ENCODE measurements at regions not wholly inside any gene's neighbourhood (a gene's known extent, or its start where the extent isn't known, plus 50 kb on each side); places are given as distances from the start of the nearest gene placed in this dataset.

DNA sequence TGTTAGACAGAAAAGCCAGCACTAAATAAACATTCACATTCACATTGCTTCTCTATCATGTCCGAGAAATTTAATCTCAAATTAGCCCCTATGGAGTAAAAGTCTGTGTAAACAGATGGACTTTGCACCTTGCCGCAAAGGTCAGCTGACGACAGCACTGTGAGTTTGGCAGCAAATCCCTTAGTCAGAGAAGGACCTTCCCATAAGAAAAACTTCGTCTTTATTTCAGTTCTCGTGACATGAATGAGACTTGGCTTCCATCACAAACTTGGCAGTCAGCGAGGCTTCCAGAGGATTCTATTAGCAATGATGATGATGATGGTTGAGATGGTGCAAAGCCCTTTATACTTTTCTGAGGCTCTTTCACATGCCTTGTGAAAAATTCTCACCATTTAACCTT, 133.7 kb upstream of the IFNGR1 start:
- Histone ChIP-seq H3K27ac (no peak overlapping the region), H3K36me3 (no peaks in the 10 kb centered on the region), H3K4me1 (no peaks in the 10 kb centered on the region), H3K4me3 (no peak overlapping the region), H3K9me3 (no peaks in the 10 kb centered on the region), H3K27me3 (no peaks in the 10 kb centered on the region)
- DNase-seq (no peak), ATAC-seq (ENCODE audit: low FRiP score in 2 of 2) (no peak)
- TF ChIP-seq EP300 (IDR thresholded peaks at IDR 0.05) = no peak
- TF ChIP-seq POLR2AphosphoS5 (IDR thresholded peaks at IDR 0.05) = no peak
- TF ChIP-seq, protein P1, sequence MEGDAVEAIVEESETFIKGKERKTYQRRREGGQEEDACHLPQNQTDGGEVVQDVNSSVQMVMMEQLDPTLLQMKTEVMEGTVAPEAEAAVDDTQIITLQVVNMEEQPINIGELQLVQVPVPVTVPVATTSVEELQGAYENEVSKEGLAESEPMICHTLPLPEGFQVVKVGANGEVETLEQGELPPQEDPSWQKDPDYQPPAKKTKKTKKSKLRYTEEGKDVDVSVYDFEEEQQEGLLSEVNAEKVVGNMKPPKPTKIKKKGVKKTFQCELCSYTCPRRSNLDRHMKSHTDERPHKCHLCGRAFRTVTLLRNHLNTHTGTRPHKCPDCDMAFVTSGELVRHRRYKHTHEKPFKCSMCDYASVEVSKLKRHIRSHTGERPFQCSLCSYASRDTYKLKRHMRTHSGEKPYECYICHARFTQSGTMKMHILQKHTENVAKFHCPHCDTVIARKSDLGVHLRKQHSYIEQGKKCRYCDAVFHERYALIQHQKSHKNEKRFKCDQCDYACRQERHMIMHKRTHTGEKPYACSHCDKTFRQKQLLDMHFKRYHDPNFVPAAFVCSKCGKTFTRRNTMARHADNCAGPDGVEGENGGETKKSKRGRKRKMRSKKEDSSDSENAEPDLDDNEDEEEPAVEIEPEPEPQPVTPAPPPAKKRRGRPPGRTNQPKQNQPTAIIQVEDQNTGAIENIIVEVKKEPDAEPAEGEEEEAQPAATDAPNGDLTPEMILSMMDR (IDR thresholded peaks at IDR 0.05) = no peak
- TF ChIP-seq POLR2A (IDR thresholded peaks at IDR 0.05) = no peak
- WGBS, 2 donors = 67 to 75% methylated on average over 6 of the region's 6 CpGs

DNA sequence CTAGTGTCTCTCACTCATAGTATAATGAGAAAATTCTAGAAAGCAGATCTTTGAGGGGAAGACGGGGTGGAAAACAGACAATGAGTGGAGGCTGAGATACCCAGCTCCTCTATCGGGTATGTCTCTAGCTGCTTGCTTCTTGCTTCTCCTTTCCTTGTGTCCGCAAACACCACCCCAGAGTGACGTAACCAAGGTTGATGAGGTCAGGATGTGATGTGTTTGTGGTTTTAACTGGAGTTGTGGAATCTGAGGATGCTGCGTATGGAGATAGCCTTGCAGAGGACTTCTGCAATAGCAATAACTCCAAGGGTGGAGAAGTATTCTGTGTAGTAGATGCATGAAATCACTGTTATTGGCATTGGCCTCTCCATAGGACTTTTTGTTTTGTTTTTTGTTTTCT, 132.7 kb upstream of the IFNGR1 start:
- DNase-seq (peak in 1 of 2 donors; percentile 49), ATAC-seq (ENCODE audit: low FRiP score in 2 of 2) (peak; percentile 57 to 67)
- Histone ChIP-seq H3K27me3 (no peaks in the 10 kb centered on the region), H3K27ac (no peak overlapping the region), H3K36me3 (no peaks in the 10 kb centered on the region), H3K4me3 (no peak overlapping the region), H3K9me3 (no peaks in the 10 kb centered on the region), H3K4me1 (no peaks in the 10 kb centered on the region)
- TF ChIP-seq POLR2AphosphoS5 (IDR thresholded peaks at IDR 0.05) (peak in 1 of 2 donors; percentile 43), POLR2A (IDR thresholded peaks at IDR 0.05) (no peak)
- WGBS, 2 donors = 64 to 70% methylated on average over 5 of the region's 5 CpGs

DNA sequence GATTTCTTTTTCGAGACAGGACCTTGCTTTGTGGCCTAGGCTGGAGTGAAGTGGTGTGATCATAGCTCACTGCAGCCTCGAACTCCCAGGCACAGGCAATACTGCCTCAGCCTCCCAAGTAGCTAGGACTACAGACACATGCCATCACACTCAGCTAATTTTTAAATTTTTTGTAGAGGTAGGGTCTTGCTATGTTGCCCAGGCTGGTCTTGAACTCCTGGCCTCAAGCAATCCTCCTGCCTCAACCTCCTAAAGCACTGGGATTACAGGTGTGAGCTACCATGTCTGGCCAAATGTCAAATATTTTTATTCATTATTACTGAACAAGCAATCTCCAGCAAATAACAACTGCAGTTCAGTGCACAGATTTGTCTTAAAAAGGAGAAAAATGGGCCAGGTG, 131.7 kb upstream of the IFNGR1 start:
- no peak for DNase-seq
- Histone ChIP-seq H3K9me3 (no peaks in the 10 kb centered on the region), H3K4me3 (no peak overlapping the region), H3K4me1 (no peaks in the 10 kb centered on the region), H3K27me3 (no peaks in the 10 kb centered on the region), H3K36me3 (no peaks in the 10 kb centered on the region), H3K27ac (no peak overlapping the region)
- no peak for ATAC-seq (ENCODE audit: low FRiP score in 2 of 2)
- WGBS, 2 donors = 90 to 93% methylated on average over 2 of the region's 2 CpGs
- TF ChIP-seq POLR2AphosphoS5 (IDR thresholded peaks at IDR 0.05) (no peak), EP300 (IDR thresholded peaks at IDR 0.05) (no peak), POLR2A (IDR thresholded peaks at IDR 0.05) (no peak)
- TF ChIP-seq, protein P1 (IDR thresholded peaks at IDR 0.05) = no peak

DNA sequence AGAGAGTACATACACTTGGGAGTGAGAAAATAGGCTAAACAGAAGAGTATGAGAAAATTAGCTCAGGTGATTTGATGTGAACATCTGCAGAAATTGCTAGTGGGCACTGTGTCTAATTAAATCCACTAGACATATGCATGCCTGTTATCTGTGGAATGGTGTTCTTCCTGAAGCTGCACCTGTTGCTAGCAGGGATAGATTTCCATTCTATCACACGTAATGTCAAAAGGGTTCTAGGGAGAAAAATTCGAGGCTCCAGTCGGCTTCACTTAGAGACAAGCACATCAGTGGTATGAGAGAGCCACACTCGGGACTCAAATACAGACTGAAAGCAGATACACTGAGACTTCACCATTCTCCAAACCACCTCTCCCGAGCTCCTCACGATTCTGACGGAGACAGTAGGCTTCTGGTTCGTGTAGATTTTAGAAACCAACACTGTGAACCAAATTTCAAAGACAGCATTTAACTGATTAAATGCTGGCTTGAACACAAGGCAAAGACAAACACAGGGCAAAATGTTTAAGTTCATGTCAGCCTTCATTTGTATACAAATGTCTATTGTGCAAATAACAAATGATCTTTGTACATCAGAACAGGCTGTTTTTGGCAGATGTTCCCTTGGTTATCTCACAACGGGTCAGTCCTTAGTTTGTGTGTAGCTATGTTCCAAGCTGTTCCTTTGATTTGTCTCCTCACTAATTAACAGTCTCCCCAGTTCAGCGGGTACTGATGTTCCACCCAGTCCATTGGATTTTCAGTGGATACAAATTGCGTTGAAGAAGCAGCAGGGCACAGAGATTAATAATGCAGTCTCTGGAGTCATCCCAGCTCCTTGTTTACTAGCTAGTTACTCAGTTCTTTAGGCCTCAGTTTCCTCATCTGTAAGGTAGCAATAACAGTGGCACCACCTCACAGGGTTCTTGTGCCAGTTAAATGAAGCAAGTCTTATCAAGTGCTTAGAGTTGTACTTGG, 131.0 kb upstream of the IFNGR1 start:
- ATAC-seq (ENCODE audit: low FRiP score in 2 of 2) = no peak
- no peak overlapping the region for H3K4me3 ChIP-seq
- no peaks in the 10 kb centered on the region for H3K27me3 ChIP-seq
- no peaks in the 10 kb centered on the region for H3K36me3 ChIP-seq
- 52 to 72% methylated on average over 11 of the region's 11 CpGs for WGBS, 2 donors
- TF ChIP-seq POLR2A (IDR thresholded peaks at IDR 0.05) (no peak), EP300 (IDR thresholded peaks at IDR 0.05) (no peak), POLR2AphosphoS5 (IDR thresholded peaks at IDR 0.05) (no peak)
- TF ChIP-seq, protein P1 (IDR thresholded peaks at IDR 0.05) = no peak
- no peaks in the 10 kb centered on the region for H3K9me3 ChIP-seq
- DNase-seq = no peak
- H3K27ac ChIP-seq = no peak overlapping the region
- H3K4me1 ChIP-seq = no peaks in the 10 kb centered on the region

DNA sequence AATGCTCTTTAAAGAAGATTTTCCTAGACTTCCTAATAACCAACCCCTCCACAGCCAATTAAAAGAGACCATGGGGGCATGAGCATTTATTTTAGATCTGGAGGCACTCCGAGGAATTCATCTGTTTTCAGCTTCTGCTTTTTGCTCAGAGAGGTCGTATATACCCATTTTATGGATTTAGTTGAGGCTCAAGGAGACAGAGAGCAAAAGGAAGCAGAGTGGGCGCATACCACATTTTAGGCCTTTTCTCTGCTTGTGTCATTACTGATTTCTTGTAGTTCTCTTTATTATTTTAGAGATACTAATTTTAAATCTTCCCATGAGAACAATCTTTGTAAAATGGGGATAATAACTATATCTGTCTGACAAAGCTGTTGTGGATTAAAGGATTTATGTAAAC, 129.6 kb upstream of the IFNGR1 start:
- ATAC-seq (ENCODE audit: low FRiP score in 2 of 2) (no peak), DNase-seq (no peak)
- Histone ChIP-seq H3K27me3 (no peaks in the 10 kb centered on the region), H3K27ac (no peak overlapping the region), H3K4me1 (no peaks in the 10 kb centered on the region), H3K4me3 (no peak overlapping the region), H3K36me3 (no peaks in the 10 kb centered on the region), H3K9me3 (no peaks in the 10 kb centered on the region)
- 96% methylated on average over 3 of the region's 3 CpGs for WGBS, 2 donors
- TF ChIP-seq POLR2AphosphoS5 (IDR thresholded peaks at IDR 0.05) (no peak), EP300 (IDR thresholded peaks at IDR 0.05) (no peak), POLR2A (IDR thresholded peaks at IDR 0.05) (no peak)
- TF ChIP-seq, protein P1 (IDR thresholded peaks at IDR 0.05) = no peak
